Keratinocyte (primary cell): ENCODE measurements at regions not wholly inside any gene's neighbourhood (a gene's known extent, or its start where the extent isn't known, plus 50 kb on each side); places are given as distances from the start of the nearest gene placed in this dataset.

Source experiments
- DNase-seq: peaks from one replicate; pipeline ENCODE4 v3.0.0-alpha.2; 2011; ENCODE audit warnings: low read depth, missing footprints, low spot score
- FAIRE-seq: peaks from 2 replicates; lab custom pipeline; 2011; peaks lifted over from hg19 to GRCh38; lab: Jason Lieb, UNC
- H2AFZ ChIP-seq: 2 replicates; pipeline ENCODE4 v1.6.0; 2012; ENCODE audit warnings: low read length, control low read depth, inconsistent platforms; ENCODE audit not compliant: control insufficient read depth
- H3K27ac ChIP-seq: 2 replicates; pipeline ENCODE4 v1.5.1; 2011; ENCODE audit warnings: low read length; ENCODE audit not compliant: control insufficient read depth, insufficient read depth
- H3K27me3 ChIP-seq: 3 replicates; pipeline ENCODE4 v1.6.0; 2011; ENCODE audit warnings: low read length; ENCODE audit not compliant: control insufficient read depth, insufficient read depth; ENCODE audit errors: extremely low read depth
- H3K36me3 ChIP-seq, 2 experiments: 2 replicates in 1 of 2; 3 replicates in 1 of 2; pipeline ENCODE4 v1.5.1; 2011; ENCODE audit warnings: low read length in 2 of 2, mild to moderate bottlenecking in 1 of 2; ENCODE audit not compliant: control insufficient read depth in 2 of 2, insufficient read depth in 2 of 2; ENCODE audit errors: extremely low read depth in 1 of 2
- H3K4me1 ChIP-seq: 3 replicates; pipeline ENCODE4 v1.5.1; 2011; ENCODE audit warnings: low read length; ENCODE audit not compliant: control insufficient read depth, insufficient read depth; ENCODE audit errors: extremely low read depth
- H3K4me2 ChIP-seq: 3 replicates; pipeline ENCODE4 v1.6.0; 2011; ENCODE audit warnings: low read depth, low read length; ENCODE audit not compliant: control insufficient read depth, insufficient read depth; ENCODE audit errors: extremely low read depth
- H3K4me3 ChIP-seq, 3 experiments: fragments of 200-600 bp in 1 of 3; sonication (generic) in 1 of 3; 2 replicates in 2 of 3; 3 replicates in 1 of 3; pipeline ENCODE4 v1.5.1; 2011 to 2016; ENCODE audit warnings: low read length in 3 of 3, mild to moderate bottlenecking in 3 of 3, control low read depth in 2 of 3, inconsistent platforms in 1 of 3, low read depth in 1 of 3, mixed read lengths in 1 of 3, mixed run types in 1 of 3, moderate library complexity in 1 of 3; ENCODE audit not compliant: control insufficient read depth in 2 of 3, insufficient read depth in 2 of 3; ENCODE audit errors: extremely low read depth in 1 of 3
- H3K79me2 ChIP-seq: 2 replicates; pipeline ENCODE4 v1.6.0; 2012; ENCODE audit warnings: low read length; ENCODE audit not compliant: control insufficient read depth, insufficient read depth
- H3K9ac ChIP-seq: 3 replicates; pipeline ENCODE4 v1.6.0; 2011; ENCODE audit warnings: low read length; ENCODE audit not compliant: control insufficient read depth, insufficient read depth; ENCODE audit errors: extremely low read depth
- H3K9me1 ChIP-seq: 3 replicates; pipeline ENCODE4 v1.6.0; 2011; ENCODE audit warnings: low read length; ENCODE audit not compliant: control insufficient read depth, insufficient read depth; ENCODE audit errors: extremely low read depth
- H3K9me3 ChIP-seq: 2 replicates; pipeline ENCODE4 v1.5.1; 2012; ENCODE audit warnings: low read depth, low read length; ENCODE audit not compliant: control insufficient read depth
- H4K20me1 ChIP-seq: 3 replicates; pipeline ENCODE4 v1.6.0; 2011; ENCODE audit warnings: low read length; ENCODE audit not compliant: control insufficient read depth, insufficient read depth; ENCODE audit errors: extremely low read depth
- CTCF ChIP-seq, 3 experiments: IDR thresholded peaks in 1 of 3; conservative IDR thresholded peaks in 1 of 3; optimal IDR thresholded peaks in 1 of 3; 2 replicates in 2 of 3; 3 replicates in 1 of 3; pipeline versions ENCODE3 to v1.5.1; 2011; ENCODE audit warnings: low read length in 3 of 3, mild to moderate bottlenecking in 3 of 3, moderate library complexity in 2 of 3, control low read depth in 1 of 3, inconsistent platforms in 1 of 3; ENCODE audit not compliant: insufficient read depth in 2 of 3; ENCODE audit errors: extremely low read depth in 1 of 3
- EZH2 ChIP-seq: IDR thresholded peaks from one replicate; pipeline ENCODE4 v1.6.1; 2012; ENCODE audit warnings: inconsistent platforms, mild to moderate bottlenecking, low read length, moderate library complexity
- dilution Hi-C: fragments of 300-500 bp; cut with MboI; formaldehyde crosslinking; loops from one replicate; pipeline ENCODE4 v1.7.0; 2020; ENCODE audit warnings: low sequenced_read_pairs; ENCODE audit not compliant: extremely low pct_ligation_motif_present

- Histone ChIP-seq H3K9me1 (no peaks in the 10 kb centered on the region), H4K20me1 (no peaks in the 10 kb centered on the region), H3K4me3 (no peak overlapping the region), H3K4me2 (no peak overlapping the region), H3K79me2 (no peaks in the 10 kb centered on the region), H3K9ac (no peak overlapping the region), H3K27ac (no peak overlapping the region), H2AFZ (no peak overlapping the region), H3K9me3 (no peaks in the 10 kb centered on the region), H3K27me3 (no peaks in the 10 kb centered on the region), H3K36me3 (no peaks in the 10 kb centered on the region), H3K4me1 (no peaks in the 10 kb centered on the region)
- DNase-seq (no peak), FAIRE-seq (no peak)
- TF ChIP-seq CTCF (optimal IDR thresholded peaks at IDR 0.05 in 1 of 3, IDR thresholded peaks at IDR 0.05 in 1 of 3, conservative IDR thresholded peaks at IDR 0.05 in 1 of 3; ENCODE audit: extremely low read depth in 1 of 3, insufficient read depth in 2 of 3, low read length in 3 of 3) (no peak), EZH2 (no peak)
- dilution Hi-C loops, result no loop called here
Observed at GRCh38 chr14:46325777-46326176, 325.8 kb downstream of the RPL10L start.

- dilution Hi-C loops, result no loop called here
- no peak for TF ChIP-seq EZH2
- TF ChIP-seq CTCF (optimal IDR thresholded peaks at IDR 0.05 in 1 of 3, IDR thresholded peaks at IDR 0.05 in 1 of 3, conservative IDR thresholded peaks at IDR 0.05 in 1 of 3; ENCODE audit: extremely low read depth in 1 of 3, insufficient read depth in 2 of 3, low read length in 3 of 3), result no peak
- H3K9me1 ChIP-seq, result no peaks in the 10 kb centered on the region
Observed at GRCh38 chr14:46325157-46325556, 326.4 kb downstream of the RPL10L start.

More at GRCh38 chr14:46325157-46325556, 326.4 kb downstream of the RPL10L start:
- no peaks in the 10 kb centered on the region for H3K79me2 ChIP-seq
- H2AFZ ChIP-seq, result no peak overlapping the region
- H3K9me3 ChIP-seq, result no peaks in the 10 kb centered on the region
- no peaks in the 10 kb centered on the region for H4K20me1 ChIP-seq
- H3K4me1 ChIP-seq, result no peaks in the 10 kb centered on the region
- H3K27ac ChIP-seq, result no peak overlapping the region
- no peaks in the 10 kb centered on the region for H3K27me3 ChIP-seq
- H3K4me3 ChIP-seq, result no peak overlapping the region
- FAIRE-seq, result no peak
- no peak for DNase-seq
- H3K36me3 ChIP-seq, result no peaks in the 10 kb centered on the region
- no peak overlapping the region for H3K4me2 ChIP-seq
- no peak overlapping the region for H3K9ac ChIP-seq
